ENCODE measurements at regions not wholly inside any gene's neighbourhood (a gene's known extent, or its start where the extent isn't known, plus 50 kb on each side); places are given as distances from the start of the nearest gene placed in this dataset.

DNA sequence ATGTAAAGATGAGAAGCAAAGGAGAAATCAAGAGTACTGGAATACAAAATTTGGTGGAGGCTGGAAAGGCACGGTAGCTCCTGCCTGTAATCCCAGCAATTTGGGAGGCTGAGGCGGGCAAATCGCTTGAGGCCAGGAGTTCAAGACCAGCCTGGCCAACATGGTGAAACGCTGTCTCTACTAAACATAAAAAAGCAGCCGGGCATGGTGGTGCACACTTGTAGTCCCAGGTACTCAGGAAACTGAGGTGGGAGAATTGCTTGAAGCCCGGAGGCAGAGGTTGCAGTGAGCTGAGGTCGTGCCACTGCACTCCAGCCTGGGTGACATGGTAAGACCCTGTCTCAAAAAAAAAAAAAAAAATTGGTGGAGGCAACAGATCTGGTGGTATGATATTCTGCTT is 1086.0 kb downstream of the NLGN4X start:
- TF ChIP-seq, protein P1, sequence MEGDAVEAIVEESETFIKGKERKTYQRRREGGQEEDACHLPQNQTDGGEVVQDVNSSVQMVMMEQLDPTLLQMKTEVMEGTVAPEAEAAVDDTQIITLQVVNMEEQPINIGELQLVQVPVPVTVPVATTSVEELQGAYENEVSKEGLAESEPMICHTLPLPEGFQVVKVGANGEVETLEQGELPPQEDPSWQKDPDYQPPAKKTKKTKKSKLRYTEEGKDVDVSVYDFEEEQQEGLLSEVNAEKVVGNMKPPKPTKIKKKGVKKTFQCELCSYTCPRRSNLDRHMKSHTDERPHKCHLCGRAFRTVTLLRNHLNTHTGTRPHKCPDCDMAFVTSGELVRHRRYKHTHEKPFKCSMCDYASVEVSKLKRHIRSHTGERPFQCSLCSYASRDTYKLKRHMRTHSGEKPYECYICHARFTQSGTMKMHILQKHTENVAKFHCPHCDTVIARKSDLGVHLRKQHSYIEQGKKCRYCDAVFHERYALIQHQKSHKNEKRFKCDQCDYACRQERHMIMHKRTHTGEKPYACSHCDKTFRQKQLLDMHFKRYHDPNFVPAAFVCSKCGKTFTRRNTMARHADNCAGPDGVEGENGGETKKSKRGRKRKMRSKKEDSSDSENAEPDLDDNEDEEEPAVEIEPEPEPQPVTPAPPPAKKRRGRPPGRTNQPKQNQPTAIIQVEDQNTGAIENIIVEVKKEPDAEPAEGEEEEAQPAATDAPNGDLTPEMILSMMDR (IDR thresholded peaks at IDR 0.05; ENCODE audit: low read depth, low read length, missing input control), result no peak
- TF ChIP-seq GABPA (IDR thresholded peaks at IDR 0.05 in 1 of 2, conservative IDR thresholded peaks at IDR 0.05 in 1 of 2), result no peak

Data from liver (tissue), 3 donors.